Thymus (tissue), 11 donors: ENCODE measurements at regions not wholly inside any gene's neighbourhood (a gene's known extent, or its start where the extent isn't known, plus 50 kb on each side); places are given as distances from the start of the nearest gene placed in this dataset.

Experiments used
- DNase-seq, 9 donors: peaks; one replicate each; pipeline ENCODE4 v3.0.0-alpha.2; 2013; ENCODE audit warnings: low spot score in 9 of 9, low read depth in 6 of 9, missing footprints in 1 of 9
- H3K27ac ChIP-seq, 2 donors: one replicate each; pipeline ENCODE4 v1.5.1; 2013; ENCODE audit warnings: control low read depth in 1 of 2, low read depth in 1 of 2, low read length in 1 of 2, mild to moderate bottlenecking in 1 of 2, moderate library complexity in 1 of 2
- H3K27me3 ChIP-seq, 2 donors: one replicate each; pipeline ENCODE4 v1.5.1; 2013; ENCODE audit warnings: low read length in 1 of 2; ENCODE audit not compliant: control insufficient read depth in 2 of 2, insufficient read depth in 1 of 2
- H3K36me3 ChIP-seq, 2 donors: one replicate each; pipeline ENCODE4 v1.5.1; 2013; ENCODE audit warnings: low read length in 1 of 2, mild to moderate bottlenecking in 1 of 2, moderate library complexity in 1 of 2; ENCODE audit not compliant: control insufficient read depth in 2 of 2, insufficient read depth in 2 of 2
- H3K4me1 ChIP-seq, 2 donors: one replicate each; pipeline ENCODE4 v1.5.1; 2013; ENCODE audit warnings: low read length in 2 of 2; ENCODE audit not compliant: control insufficient read depth in 2 of 2, insufficient read depth in 2 of 2
- H3K4me3 ChIP-seq, 2 donors: one replicate each; pipeline ENCODE4 v1.5.1; 2013; ENCODE audit warnings: low read length in 2 of 2, control low read depth in 1 of 2, mild to moderate bottlenecking in 1 of 2
- H3K9me3 ChIP-seq, 2 donors: one replicate each; pipeline ENCODE4 v1.5.1; 2013; ENCODE audit warnings: low read length in 1 of 2, mild to moderate bottlenecking in 1 of 2; ENCODE audit not compliant: control insufficient read depth in 2 of 2, insufficient read depth in 1 of 2
- WGBS: extraction: QIAGEN DNeasy Blood & Tissue Kit; methylation state at CpG from one replicate; pipeline ENCODE4 v1.1.7; 2013; 5-methylcytosine and 5-hydroxymethylcytosine counted together
- donor health status: healthy.

DNA sequence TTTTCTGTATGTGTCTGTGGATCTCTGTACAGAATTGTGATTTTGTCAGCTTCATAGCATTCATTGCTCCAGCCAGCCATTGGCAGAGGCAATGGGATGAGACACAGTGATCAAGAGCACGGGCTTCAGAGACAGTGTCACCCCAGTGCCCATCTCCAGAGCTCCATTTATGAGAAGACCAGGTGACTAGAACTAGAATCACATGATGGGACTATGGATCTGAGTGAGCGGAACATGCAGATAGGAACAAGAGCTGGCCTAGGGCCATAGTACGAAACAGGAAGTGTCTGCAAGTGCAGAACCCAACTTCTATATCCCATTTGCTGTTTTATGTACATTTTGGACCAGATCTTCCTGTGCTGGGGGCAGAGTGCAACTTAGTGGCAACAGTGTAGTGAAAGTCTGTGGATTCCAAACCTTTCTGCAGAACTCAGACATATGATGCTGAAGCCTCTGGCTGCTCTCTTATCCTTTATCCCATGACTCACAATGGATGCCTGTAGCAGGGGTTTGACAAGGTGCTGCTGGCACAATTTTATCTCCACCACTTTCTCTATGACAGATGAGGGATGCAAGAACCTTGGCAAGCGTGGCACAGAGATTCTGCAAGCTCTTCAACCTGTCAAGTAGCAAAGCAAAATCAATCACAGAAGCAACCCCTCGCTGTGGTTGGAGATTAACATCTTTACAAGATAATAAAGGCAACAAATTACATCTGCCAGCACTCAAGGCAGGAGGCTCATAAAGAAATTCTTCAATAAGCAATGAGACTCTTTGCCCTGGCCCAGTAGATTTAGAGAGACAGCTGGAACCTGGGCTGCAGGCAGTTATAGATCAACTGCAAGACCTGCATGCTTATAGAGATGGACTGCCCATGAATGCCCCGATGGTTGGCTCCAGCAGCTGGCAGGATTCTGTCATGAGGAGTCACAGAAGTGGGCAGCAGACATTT lies 681.3 kb downstream of the TNS3 start:
- DNase-seq: no peak
- 63% methylated on average over 6 of the region's 6 CpGs for WGBS
- Histone ChIP-seq H3K36me3 (no peaks in the 10 kb centered on the region), H3K27ac (no peak overlapping the region), H3K27me3 (no peaks in the 10 kb centered on the region), H3K4me3 (no peak overlapping the region), H3K9me3 (peaks cover 0 to 3% of the 10 kb centered on the region in 2 donors), H3K4me1 (no peaks in the 10 kb centered on the region)

DNA sequence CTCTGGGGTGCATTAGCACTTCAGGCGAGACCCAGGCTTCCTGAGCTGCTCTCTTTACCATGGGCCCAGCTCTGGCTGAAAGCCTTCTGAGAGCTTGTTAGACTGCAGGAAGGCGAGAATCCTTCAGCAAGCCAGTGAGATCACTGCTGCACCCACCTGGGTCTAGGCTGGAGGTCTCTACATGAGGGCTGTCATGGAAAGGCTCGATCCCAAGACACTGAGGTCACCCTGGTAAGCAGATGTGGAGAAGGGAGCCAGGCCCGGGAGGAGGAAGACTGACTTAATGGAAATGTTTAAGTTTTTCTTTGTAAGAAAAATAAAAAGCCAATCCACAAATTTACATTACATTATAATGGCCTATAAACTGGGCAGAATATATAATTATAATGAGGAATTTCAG lies 684.5 kb downstream of the TNS3 start:
- H3K27ac ChIP-seq: no peak overlapping the region
- WGBS: 88% methylated on average over 4 of the region's 4 CpGs

DNA sequence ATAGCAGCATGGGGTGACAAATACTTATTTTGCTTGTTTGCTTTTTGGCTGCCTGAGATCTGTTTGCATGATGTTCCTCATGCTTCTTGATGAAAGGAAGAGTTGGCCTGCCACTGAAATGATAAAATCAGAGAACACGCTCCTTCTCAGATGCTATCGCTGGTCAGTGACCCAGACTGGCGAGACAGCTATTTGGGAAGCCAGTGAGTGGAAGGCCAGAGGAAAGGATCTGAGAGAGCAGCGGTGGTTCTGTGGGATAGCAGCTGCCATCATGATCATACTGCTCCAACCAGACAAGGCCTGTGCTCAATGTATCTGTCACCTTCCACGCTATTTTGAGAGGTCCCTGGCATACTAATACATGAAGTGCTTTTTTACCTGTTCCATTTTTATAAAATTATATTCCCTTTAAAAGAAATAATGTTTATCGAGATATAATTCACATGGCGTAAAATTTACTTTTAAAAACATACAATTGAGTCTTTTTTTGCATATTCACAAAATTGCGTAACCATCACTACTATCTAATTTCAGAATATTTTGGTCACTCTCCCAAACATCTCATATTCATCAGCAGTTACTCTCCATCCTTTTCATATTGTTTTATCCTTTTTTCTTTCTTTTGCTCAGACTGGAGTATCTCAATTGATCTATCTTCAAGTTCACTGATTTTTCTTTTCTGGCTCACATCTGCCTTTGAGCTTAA lies 695.1 kb downstream of the TNS3 start:
- Histone ChIP-seq H3K27me3 (no peaks in the 10 kb centered on the region), H3K4me3 (no peak overlapping the region), H3K36me3 (no peaks in the 10 kb centered on the region), H3K4me1 (no peaks in the 10 kb centered on the region), H3K27ac (no peak overlapping the region), H3K9me3 (no peaks in the 10 kb centered on the region)
- 84% methylated on average over 8 of the region's 8 CpGs for WGBS
- DNase-seq: no peak

More for the DNA sequence above, 684.5 kb downstream of the TNS3 start:
- peaks cover 0 to 5% of the 10 kb centered on the region in 2 donors for H3K9me3 ChIP-seq
- H3K4me1 ChIP-seq: no peaks in the 10 kb centered on the region
- H3K4me3 ChIP-seq: no peak overlapping the region
- DNase-seq: no peak
- no peaks in the 10 kb centered on the region for H3K36me3 ChIP-seq
- H3K27me3 ChIP-seq: no peaks in the 10 kb centered on the region

DNA sequence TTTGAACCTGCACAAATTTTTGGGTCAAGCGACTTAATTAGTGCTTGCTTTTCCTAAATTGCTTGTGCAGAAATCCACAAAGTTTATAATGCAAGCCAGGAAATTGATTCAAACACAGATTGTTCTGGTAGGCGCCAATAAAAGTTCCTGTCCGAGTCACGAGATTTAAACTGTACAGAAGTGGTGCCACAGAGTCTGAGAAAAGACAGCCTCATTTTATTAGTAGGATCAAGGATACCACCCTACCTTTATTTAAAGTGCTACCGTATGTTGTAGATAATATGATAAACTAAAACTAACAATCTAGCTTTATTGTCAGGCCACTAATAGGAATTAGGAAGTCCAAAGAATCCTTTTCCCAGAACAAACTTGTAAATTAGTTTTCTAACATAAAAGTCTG lies 696.7 kb downstream of the TNS3 start:
- no peaks in the 10 kb centered on the region for H3K4me1 ChIP-seq
- WGBS: 78% methylated on average over 5 of the region's 5 CpGs
- no peaks in the 10 kb centered on the region for H3K27me3 ChIP-seq
- no peak overlapping the region for H3K4me3 ChIP-seq
- peaks cover 0 to 5% of the 10 kb centered on the region in 2 donors for H3K9me3 ChIP-seq
- DNase-seq: no peak
- H3K27ac ChIP-seq: no peak overlapping the region
- no peaks in the 10 kb centered on the region for H3K36me3 ChIP-seq

DNA sequence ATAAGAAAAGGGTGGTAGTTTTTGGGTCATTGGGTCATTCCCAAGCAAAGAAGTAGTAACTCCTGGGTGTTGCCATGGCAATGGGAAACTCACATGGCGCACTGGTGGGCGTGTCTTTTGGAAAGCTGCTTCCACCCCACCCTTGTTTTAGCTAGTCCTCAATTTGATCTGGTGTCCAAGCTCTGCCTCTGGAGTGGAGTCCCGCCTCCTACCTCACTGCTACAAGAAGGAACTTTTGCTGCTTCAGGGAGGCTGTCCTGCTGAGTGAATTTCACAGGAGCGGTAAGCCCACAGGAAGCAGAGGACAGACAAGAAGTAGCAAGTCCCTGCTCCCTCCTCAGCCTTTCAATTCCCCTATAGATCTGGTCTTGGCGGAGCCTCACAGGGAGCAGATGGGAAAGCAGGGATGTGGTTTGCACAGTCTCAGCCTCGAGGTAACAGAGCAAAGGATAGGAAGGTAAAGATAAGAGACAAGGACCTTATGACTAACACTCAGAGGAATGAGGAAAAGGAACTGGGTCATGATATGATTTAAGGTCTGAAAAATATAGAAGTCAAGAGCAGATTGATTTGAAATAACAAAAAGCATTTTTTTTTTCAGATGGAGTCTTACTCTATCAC lies 700.3 kb downstream of the TNS3 start:
- Histone ChIP-seq H3K9me3 (peaks cover 0 to 5% of the 10 kb centered on the region in 2 donors), H3K36me3 (no peaks in the 10 kb centered on the region), H3K4me3 (no peak overlapping the region), H3K4me1 (no peaks in the 10 kb centered on the region), H3K27me3 (no peaks in the 10 kb centered on the region), H3K27ac (no peak overlapping the region)
- DNase-seq: no peak
- 82% methylated on average over 6 of the region's 6 CpGs for WGBS

DNA sequence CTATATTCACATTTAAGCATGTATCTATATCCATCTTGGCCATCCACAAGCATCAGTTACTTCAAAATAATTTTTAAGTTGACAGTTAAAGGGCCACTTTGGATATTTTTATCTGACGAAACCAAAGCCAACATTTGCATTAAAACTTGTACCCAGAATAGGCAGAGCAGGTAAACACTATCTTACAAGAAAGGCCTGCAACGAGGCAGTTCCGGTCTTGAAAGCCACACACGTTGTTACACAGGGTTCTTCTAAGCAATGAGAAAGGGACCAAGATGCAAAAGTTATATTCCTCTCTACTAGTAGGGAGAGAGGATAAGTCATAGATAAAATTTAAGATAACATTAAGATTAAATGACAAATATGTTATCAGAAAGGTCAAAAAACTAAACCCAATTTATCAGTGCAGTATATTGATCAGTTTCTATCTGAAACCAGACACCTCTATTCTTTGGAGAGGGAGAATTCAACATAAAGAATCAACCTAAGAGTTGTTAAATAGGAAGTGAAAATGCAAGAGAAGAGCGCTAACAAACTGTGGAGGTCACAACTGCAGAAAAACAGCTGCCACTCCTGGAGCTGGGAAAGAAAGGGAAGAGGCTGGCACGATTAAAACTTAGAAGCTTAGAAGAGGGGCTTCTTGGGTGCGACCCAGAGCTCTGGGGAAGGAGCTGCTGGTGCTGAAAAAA lies 701.3 kb downstream of the TNS3 start:
- Histone ChIP-seq H3K27me3 (no peaks in the 10 kb centered on the region), H3K4me1 (no peaks in the 10 kb centered on the region), H3K27ac (no peak overlapping the region), H3K9me3 (peaks cover 0 to 5% of the 10 kb centered on the region in 2 donors), H3K4me3 (no peak overlapping the region), H3K36me3 (no peaks in the 10 kb centered on the region)
- no peak for DNase-seq
- WGBS: 77% methylated on average over 7 of the region's 7 CpGs

DNA sequence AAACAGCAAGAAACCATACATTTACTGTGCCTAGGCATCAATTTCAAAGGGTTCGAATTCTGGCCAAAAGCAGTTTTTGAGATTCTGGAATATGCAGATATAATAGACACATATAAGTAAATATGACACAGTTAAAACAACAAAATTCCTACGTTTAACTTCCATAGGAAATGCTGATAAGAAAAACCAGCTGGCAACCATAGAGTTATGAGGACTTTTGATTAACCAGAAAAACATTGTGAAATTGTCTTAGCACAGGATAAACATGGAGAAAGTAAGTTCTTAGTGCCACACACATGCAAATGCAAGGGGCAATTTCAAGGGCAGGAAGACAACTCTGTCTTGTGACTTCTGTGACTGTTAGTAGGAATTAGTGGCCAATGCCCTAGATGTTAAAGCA lies 702.1 kb downstream of the TNS3 start:
- WGBS: 73% methylated on average over 2 of the region's 2 CpGs
- Histone ChIP-seq H3K27ac (no peak overlapping the region), H3K4me1 (no peaks in the 10 kb centered on the region), H3K27me3 (no peaks in the 10 kb centered on the region), H3K36me3 (no peaks in the 10 kb centered on the region), H3K9me3 (peaks cover 0 to 5% of the 10 kb centered on the region in 2 donors), H3K4me3 (no peak overlapping the region)
- DNase-seq: no peak

DNA sequence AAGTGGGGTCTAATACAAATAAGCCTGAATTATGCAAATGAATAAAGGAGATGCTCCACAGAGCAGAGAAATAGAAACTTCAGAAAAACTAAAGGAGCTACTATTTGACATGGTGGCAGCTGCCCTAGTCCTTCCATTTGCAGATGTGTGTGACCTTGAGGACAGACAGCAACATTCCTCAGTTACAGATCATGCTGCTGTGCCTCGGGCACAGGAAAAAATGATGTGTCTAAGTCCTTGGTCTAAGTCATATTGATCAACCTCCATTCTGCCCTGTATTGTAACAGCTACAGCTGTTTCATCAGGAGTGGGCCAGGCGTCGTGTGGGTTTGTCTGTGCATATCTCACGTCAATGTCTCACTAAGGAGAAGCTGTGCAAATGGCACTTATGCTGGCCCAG lies 710.4 kb downstream of the TNS3 start:
- Histone ChIP-seq H3K4me1 (no peaks in the 10 kb centered on the region), H3K9me3 (no peaks in the 10 kb centered on the region), H3K27me3 (no peaks in the 10 kb centered on the region), H3K4me3 (no peak overlapping the region), H3K36me3 (no peaks in the 10 kb centered on the region), H3K27ac (no peak overlapping the region)
- DNase-seq: no peak
- 93% methylated on average over 4 of the region's 4 CpGs for WGBS
